HG02970 (cell line): ENCODE measurements at regions not wholly inside any gene's neighbourhood (a gene's known extent, or its start where the extent isn't known, plus 50 kb on each side); places are given as distances from the start of the nearest gene placed in this dataset.
"Not testable (repeated sequence)": the region's sequence is repeated elsewhere in the genome, so short reads cannot be mapped to it uniquely, and the experiment has no call there.

Source experiments
- ATAC-seq: cut with Tn5 transposase; IDR thresholded peaks from one replicate; pipeline ENCODE4 v1.9.1; 2021; ENCODE audit warnings: mild to moderate bottlenecking, moderate library complexity, moderate number of reproducible peaks; ENCODE audit not compliant: unreplicated experiment, low FRiP score

GRCh38 chr11:41519696-41520095, 60.2 kb upstream of the LRRC4C start:
- no peak for ATAC-seq

- no peak for ATAC-seq
Observed at GRCh38 chr11:41522391-41522790, 62.9 kb upstream of the LRRC4C start.

DNA sequence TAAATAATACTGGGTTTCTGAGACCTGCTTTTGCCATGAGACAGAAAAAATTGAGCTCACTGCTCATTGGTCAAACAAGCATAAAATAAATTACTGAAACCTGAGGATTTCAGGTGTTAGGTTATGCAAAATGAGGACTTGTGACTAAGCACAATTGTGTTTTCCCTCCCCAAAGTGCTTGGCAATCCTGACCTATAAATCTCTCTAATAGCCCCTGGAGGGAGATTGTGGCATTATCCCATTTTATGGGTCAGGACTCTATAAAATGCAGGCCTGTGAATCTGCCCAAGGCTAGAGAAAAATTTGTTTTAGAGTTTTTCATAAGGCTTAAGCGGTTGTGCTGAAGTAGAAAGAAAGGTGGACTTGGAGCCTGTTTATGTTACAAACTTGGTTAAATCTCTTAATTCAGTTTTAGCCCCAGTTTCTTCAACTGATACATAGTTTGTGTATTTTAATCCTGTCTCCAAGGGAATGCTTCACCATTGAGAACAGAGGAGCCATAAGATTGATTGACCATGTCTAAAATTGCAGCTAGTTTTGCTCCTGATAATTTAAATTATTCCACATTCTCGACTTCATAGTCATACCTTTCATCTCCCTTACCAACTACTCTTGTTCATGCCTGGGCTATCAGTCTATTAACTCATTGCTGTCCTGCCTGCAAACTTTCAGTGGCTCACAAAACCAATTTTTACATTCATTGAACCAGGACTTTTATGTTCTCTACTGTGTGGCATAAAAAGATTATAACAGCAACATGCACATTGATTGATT, 63.6 kb upstream of the LRRC4C start:
- ATAC-seq, result no peak

DNA sequence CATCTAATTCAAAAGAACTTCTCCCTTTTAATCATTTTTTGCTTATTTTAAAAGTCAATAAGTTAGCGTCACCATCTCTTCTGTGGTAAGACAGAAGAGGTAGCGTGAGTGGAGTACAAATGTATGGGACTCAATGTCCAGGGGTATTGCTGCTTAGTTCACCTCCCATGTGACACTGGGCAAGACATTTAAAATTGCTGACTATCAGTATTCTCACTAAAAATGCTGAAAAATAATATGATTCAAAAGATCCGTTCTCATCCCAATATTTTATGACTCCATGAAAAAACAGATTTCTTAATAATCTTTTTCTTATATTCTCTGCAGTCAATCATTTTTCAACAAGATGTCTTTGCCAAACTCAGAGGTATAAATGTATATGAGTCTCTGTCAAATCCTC, 68.1 kb upstream of the LRRC4C start:
- ATAC-seq, result no peak

GRCh38 chr11:41532413-41532812, 73.0 kb upstream of the LRRC4C start:
- no peak for ATAC-seq

- ATAC-seq, result no peak
Observed at GRCh38 chr11:41533761-41534160, 74.3 kb upstream of the LRRC4C start.

GRCh38 chr11:41534391-41534790, 74.9 kb upstream of the LRRC4C start:
- no peak for ATAC-seq

GRCh38 chr11:41534861-41535260, 75.4 kb upstream of the LRRC4C start:
- no peak for ATAC-seq

DNA sequence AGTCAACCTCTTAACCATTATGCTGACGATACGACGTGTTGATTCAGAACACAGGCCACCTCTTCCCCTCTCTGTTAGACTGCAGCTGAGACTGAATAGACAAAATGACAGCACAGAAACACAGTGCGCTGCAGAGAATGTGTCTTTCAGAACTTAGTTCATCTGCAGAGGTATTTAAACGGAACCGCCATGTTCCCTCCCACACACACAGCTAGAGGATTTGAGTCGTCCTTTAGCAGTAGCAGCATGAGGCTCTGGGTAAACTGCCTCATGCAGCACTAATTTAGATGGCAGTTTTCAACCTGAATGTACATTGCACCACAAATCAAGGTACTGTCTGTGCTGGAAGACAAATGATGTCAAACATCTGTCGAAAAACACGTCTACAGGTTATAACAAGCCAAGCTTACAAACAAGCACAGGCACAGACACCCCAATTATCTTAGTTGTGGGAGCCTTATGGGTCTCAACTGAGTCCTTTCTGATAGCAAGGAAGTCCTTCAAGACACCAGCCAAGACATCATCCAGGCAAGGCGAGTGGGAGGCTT, 76.6 kb upstream of the LRRC4C start:
- ATAC-seq, result no peak

GRCh38 chr11:41544902-41545301, 85.5 kb upstream of the LRRC4C start:
- not testable (repeated sequence) for ATAC-seq

GRCh38 chr11:41578421-41579051, 119.1 kb upstream of the LRRC4C start:
- no peak for ATAC-seq

DNA sequence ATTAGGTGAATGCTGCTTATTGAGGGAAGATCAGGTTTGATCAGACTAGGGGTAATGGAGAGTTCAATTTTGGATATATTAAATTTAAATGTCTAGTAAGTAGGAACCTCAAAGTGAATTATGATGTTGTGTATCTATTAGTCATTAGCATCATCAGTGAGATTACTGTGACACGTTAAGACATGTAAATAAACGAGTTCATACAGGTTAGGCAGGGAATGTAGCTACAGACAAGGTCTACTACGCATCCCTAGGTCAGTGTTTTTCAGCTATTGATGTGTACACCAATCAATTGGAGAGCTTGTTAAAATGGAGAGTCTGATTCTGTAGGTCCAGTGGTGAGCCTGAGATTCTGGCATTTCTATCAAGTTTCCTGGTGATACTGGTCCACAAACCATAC, 120.1 kb upstream of the LRRC4C start:
- no peak for ATAC-seq

DNA sequence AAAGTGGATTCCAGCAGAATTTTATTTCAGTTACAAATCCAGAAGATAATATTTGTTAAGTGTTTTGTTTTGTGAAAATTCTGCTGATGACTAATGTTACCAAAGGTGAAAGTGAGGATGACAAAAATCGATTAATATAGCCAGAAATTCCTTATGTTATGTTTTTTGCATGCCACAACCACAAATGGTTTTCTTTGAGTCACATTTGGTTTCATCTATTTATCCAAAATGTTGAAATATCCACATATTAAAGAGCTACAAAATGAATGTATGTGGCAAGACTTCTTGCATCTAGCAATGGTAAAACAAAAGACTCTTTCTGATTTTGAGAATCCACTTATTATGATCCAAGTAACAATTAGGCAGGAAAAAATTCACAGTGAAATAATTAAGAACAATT, 150.1 kb upstream of the LRRC4C start:
- ATAC-seq, result no peak

GRCh38 chr11:41612415-41612814, 153.0 kb upstream of the LRRC4C start:
- ATAC-seq, result no peak

DNA sequence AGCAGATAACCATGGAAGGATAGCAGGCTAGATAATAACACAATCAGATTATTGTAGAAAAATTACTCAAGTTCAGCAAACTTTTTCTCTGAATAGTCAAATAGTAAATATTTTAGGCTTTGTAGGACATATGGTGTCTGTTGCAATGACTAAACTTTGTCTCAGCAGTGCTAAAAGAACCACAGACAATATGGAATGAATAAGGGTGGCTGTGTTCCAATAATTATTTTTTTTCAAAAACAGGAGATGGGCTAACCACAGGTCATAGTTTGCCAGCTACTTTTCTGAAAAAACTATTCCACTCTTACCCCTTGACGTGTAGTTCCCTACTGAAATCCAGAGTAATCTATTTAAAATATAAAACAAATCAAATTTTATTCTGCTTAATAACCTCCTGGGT, 153.9 kb upstream of the LRRC4C start:
- ATAC-seq, result no peak

DNA sequence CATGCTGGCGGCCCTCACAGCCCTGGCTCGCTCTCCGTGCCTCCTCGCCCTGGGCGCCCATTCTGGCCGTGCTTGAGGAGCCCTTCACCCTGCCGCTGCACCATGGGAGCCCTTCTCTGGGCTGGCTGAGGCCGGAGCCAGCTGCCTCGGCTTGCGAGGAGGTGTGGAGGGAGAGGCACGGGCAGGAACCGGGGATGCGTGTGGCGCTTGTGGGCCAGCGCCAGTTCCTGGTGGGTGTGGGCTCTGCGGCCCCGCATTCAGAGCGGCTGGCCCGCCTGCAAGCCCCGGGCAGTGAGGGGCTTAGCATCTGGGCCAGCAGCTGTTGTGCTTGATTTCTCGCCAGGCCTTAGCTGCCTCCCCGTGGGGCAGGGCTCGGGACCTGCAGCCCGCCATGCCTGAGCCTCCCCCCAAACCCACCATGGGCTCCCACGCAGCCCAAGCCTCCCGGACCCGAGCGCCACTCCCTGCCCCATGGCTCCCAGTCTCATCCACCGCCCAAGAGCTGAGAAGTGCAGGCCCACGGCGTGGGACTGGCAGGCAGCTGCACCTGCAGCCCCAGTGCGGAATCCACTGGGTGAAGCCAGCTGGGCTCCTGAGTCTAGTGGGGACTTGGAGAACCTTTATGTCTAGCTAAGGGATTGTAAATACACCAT, 163.4 kb upstream of the LRRC4C start:
- no peak for ATAC-seq

- ATAC-seq, result no peak
Observed at GRCh38 chr11:41659985-41660384, 200.5 kb upstream of the LRRC4C start.

GRCh38 chr11:41660585-41660984, 201.1 kb upstream of the LRRC4C start:
- ATAC-seq, result no peak

- no peak for ATAC-seq
Observed at GRCh38 chr11:41665441-41666360, 206.2 kb upstream of the LRRC4C start.

- ATAC-seq, result no peak
Observed at GRCh38 chr11:41666951-41667653, 207.7 kb upstream of the LRRC4C start.
